Ishikawa (cell line): ENCODE measurements at regions not wholly inside any gene's neighbourhood (a gene's known extent, or its start where the extent isn't known, plus 50 kb on each side); places are given as distances from the start of the nearest gene placed in this dataset.

Source experiments
- CEBPB ChIP-seq: IDR thresholded peaks from 2 replicates; pipeline ENCODE4 v1.6.1; 2012
- CREB1 ChIP-seq: IDR thresholded peaks from 2 replicates; pipeline ENCODE4 v1.6.1; 2012; ENCODE audit warnings: low read depth
- EGR1 ChIP-seq: IDR thresholded peaks from 2 replicates; pipeline ENCODE4 v1.6.1; 2012
- EP300 ChIP-seq: IDR thresholded peaks from 2 replicates; pipeline ENCODE4 v1.6.1; 2012; ENCODE audit warnings: borderline replicate concordance
- FOXM1 ChIP-seq: IDR thresholded peaks from 2 replicates; pipeline ENCODE4 v1.6.1; 2012; ENCODE audit warnings: low read depth, borderline replicate concordance
- MAX ChIP-seq: IDR thresholded peaks from 2 replicates; pipeline ENCODE4 v1.6.1; 2012
- RAD21 ChIP-seq: IDR thresholded peaks from 2 replicates; pipeline ENCODE4 v1.6.1; 2012; ENCODE audit warnings: low read depth
- REST ChIP-seq: IDR thresholded peaks from 2 replicates; pipeline ENCODE4 v1.6.1; 2012; ENCODE audit warnings: low read depth, mild to moderate bottlenecking
- TAF1 ChIP-seq: IDR thresholded peaks from 2 replicates; pipeline ENCODE4 v1.6.1; 2012; ENCODE audit warnings: low read depth, mild to moderate bottlenecking
- TCF12 ChIP-seq: IDR thresholded peaks from 2 replicates; pipeline ENCODE4 v1.6.1; 2012; ENCODE audit warnings: low read depth
- TEAD4 ChIP-seq: IDR thresholded peaks from 2 replicates; pipeline ENCODE4 v1.6.1; 2012
- USF1 ChIP-seq: IDR thresholded peaks from 2 replicates; pipeline ENCODE4 v1.6.1; 2012
- YY1 ChIP-seq: IDR thresholded peaks from 2 replicates; pipeline ENCODE4 v1.6.1; 2012; ENCODE audit warnings: low read depth
- ZBTB7A ChIP-seq: IDR thresholded peaks from 2 replicates; pipeline ENCODE4 v1.6.1; 2012; ENCODE audit warnings: low read depth

GRCh38 chr16:55046513-55046912, 115.8 kb downstream of the IRX5 start:
- TF ChIP-seq YY1 (no peak), CREB1 (no peak), RAD21 (no peak), TAF1 (no peak), FOXM1 (no peak), USF1 (no peak), REST (no peak), EP300 (no peak), TCF12 (no peak), EGR1 (no peak), TEAD4 (no peak), MAX (no peak), CEBPB (no peak), ZBTB7A (no peak)
